ENCODE measurements at regions not wholly inside any gene's neighbourhood (a gene's known extent, or its start where the extent isn't known, plus 50 kb on each side); places are given as distances from the start of the nearest gene placed in this dataset.

DNA sequence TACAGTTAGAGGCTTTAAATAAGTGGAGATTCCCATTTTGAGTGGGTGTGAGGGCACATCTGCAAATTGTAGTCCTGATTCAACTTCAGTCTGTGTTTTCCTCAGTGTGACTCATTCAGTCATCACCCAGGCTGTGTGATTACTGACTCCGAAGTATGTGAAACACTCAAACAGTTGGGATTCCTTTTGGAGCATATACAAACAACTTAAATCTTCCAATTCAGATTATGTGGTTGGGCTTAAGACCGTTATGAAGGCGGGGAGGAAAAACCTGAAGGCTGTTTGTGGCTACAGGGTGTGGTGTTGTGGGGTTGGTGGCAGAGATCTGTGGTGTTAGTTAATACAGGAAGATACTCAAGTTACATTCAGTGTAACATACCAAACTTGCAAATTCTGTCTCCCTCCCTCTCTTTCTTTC, 259.7 kb upstream of the FERD3L start:
- in situ Hi-C loops (cut with MboI; ENCODE audit: low pct_unique_long_range_greater_than_20kb, low sequenced_read_pairs, unreplicated experiment), result no loop called here
- no peak for DNase-seq (ENCODE audit: low spot score)
- TF ChIP-seq, protein P1, sequence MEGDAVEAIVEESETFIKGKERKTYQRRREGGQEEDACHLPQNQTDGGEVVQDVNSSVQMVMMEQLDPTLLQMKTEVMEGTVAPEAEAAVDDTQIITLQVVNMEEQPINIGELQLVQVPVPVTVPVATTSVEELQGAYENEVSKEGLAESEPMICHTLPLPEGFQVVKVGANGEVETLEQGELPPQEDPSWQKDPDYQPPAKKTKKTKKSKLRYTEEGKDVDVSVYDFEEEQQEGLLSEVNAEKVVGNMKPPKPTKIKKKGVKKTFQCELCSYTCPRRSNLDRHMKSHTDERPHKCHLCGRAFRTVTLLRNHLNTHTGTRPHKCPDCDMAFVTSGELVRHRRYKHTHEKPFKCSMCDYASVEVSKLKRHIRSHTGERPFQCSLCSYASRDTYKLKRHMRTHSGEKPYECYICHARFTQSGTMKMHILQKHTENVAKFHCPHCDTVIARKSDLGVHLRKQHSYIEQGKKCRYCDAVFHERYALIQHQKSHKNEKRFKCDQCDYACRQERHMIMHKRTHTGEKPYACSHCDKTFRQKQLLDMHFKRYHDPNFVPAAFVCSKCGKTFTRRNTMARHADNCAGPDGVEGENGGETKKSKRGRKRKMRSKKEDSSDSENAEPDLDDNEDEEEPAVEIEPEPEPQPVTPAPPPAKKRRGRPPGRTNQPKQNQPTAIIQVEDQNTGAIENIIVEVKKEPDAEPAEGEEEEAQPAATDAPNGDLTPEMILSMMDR (IDR thresholded peaks at IDR 0.05; ENCODE audit: extremely low read depth, insufficient read depth, missing control alignments), result no peak

DNA sequence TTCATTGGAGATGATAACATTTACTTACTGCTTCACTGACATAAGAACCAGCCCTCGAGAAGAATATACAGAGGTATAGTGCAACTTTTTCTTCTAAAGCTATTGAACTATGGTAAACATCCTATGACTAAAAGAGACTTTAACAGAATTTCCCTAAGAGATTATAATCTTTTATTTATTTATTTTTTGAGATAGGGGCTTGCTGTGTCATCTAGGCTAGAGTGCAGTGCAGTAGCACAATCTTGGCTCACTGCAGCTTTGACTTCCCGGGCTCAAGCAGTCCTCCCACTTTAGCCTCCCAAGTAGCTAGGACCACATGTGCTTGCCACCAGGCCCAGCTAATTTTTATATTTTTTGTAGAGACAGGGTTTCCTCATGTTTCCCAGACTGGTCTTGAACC, 258.5 kb upstream of the FERD3L start:
- in situ Hi-C loops (cut with MboI; ENCODE audit: low pct_unique_long_range_greater_than_20kb, low sequenced_read_pairs, unreplicated experiment), result no loop called here
- TF ChIP-seq, protein P1 (IDR thresholded peaks at IDR 0.05; ENCODE audit: extremely low read depth, insufficient read depth, missing control alignments), result no peak
- DNase-seq (ENCODE audit: low spot score), result no peak

DNA sequence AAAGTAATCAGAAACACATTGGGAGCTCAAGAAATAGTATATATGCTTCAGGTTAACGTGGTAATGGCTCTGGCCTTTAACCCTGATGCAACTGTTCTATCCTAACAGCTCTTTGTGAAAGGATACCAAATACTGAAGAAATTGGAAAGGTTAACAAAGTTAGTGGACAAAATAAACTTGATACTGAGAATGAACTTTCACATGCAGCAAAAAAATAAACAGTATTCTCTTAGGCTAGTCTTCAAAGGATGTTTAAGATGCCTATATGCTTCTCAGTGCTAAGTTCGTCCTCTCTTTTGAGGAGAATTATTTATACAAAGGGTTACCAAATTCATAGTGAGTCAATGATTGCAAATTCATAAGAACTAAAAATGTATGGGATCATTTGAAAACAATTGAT, 256.2 kb upstream of the FERD3L start:
- no peak for DNase-seq (ENCODE audit: low spot score)
- TF ChIP-seq, protein P1 (IDR thresholded peaks at IDR 0.05; ENCODE audit: extremely low read depth, insufficient read depth, missing control alignments), result no peak
- in situ Hi-C loops (cut with MboI; ENCODE audit: low pct_unique_long_range_greater_than_20kb, low sequenced_read_pairs, unreplicated experiment), result no loop called here

DNA sequence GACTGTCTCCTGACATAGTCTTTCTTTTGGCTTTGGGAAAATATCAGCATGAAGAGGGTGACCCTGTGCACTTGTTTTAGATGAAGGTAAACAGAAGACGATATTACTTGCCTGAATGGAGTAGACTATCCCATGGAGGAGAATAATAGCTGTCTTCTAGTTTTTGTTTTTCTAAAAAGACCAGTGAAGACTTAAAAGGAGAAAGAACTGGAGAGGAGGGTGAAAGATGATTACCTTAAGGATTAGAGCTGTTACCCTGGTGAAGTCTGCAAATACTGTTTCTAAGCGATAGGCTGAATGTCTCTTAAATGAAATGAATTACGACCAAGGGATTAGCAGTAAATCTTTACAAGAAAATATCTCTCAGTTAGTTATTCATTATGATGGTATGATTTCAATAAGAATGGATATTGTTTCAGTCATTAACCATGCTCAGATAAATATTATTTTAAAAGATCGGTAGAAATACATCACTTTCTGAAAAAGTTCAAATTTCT, 255.6 kb upstream of the FERD3L start:
- no peak for DNase-seq (ENCODE audit: low spot score)
- TF ChIP-seq, protein P1 (IDR thresholded peaks at IDR 0.05; ENCODE audit: extremely low read depth, insufficient read depth, missing control alignments), result no peak
- in situ Hi-C loops (cut with MboI; ENCODE audit: low pct_unique_long_range_greater_than_20kb, low sequenced_read_pairs, unreplicated experiment), result no loop called here

DNA sequence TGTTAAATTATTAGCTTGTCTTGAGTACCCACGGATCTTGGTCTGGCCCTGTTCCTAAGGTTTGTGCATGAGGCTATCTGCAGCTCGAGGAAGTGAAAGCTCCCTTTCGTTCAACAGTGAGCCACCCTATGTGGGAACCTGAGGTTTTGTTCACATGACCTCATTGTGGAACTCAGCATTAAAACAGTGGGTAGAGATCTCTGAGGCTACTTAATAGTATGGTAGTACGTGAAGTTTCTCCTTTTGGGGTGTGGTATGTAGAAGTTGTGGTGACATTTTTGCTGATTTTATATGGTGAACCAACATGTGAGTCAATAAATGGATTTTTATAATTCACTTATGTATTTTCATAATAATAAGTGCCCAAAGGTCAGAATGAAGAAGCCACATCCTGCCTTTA, 252.7 kb upstream of the FERD3L start:
- peak; percentile 18 for DNase-seq (ENCODE audit: low spot score)
- in situ Hi-C loops (cut with MboI; ENCODE audit: low pct_unique_long_range_greater_than_20kb, low sequenced_read_pairs, unreplicated experiment), result no loop called here
- TF ChIP-seq, protein P1 (IDR thresholded peaks at IDR 0.05; ENCODE audit: extremely low read depth, insufficient read depth, missing control alignments), result no peak

DNA sequence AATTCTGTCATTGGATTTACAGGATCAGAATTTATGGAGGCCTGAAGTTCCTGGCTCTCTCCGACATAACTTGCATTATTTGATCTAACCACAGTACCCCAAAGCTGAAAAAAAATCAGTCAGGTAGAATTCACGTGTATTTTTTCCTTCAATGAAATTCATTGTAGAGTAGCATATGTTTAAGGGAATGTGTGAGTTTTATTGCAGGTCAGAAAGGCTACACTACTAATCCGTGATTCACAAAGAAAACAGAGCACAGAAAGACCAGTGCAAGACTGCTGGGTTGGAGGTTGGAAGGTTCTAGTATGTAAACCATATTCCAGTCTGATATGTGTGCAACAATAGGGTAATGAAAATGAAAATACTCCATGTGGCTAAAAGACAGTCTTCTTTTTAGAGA, 247.0 kb upstream of the FERD3L start:
- DNase-seq (ENCODE audit: low spot score), result no peak
- in situ Hi-C loops (cut with MboI; ENCODE audit: low pct_unique_long_range_greater_than_20kb, low sequenced_read_pairs, unreplicated experiment), result no loop called here
- TF ChIP-seq, protein P1 (IDR thresholded peaks at IDR 0.05; ENCODE audit: extremely low read depth, insufficient read depth, missing control alignments), result no peak

GRCh38 chr7:19390795-19391194, 245.6 kb upstream of the FERD3L start:
- DNase-seq (ENCODE audit: low spot score), result no peak
- TF ChIP-seq, protein P1 (IDR thresholded peaks at IDR 0.05; ENCODE audit: extremely low read depth, insufficient read depth, missing control alignments), result no peak
- in situ Hi-C loops (cut with MboI; ENCODE audit: low pct_unique_long_range_greater_than_20kb, low sequenced_read_pairs, unreplicated experiment), result no loop called here

Measured in GM13977 (cell line).